ENCODE measurements at regions not wholly inside any gene's neighbourhood (a gene's known extent, or its start where the extent isn't known, plus 50 kb on each side); places are given as distances from the start of the nearest gene placed in this dataset.

- TF ChIP-seq CTCF (IDR thresholded peaks at IDR 0.05; ENCODE audit: low read depth, low read length, poor library complexity, severe bottlenecking) (no peak), EZH2phosphoT487 (IDR thresholded peaks at IDR 0.05; ENCODE audit: borderline replicate concordance, low read length) (no peak)
Observed at GRCh38 chr7:51592842-51593599, 276.4 kb upstream of the COBL start.

All from DOHH2 (cell line).